Type B pancreatic cell (in vitro differentiated cells): ENCODE measurements at regions not wholly inside any gene's neighbourhood (a gene's known extent, or its start where the extent isn't known, plus 50 kb on each side); places are given as distances from the start of the nearest gene placed in this dataset.

ENCODE experiments used
- DNase-seq: peaks from one replicate; pipeline ENCODE4 v3.0.0; 2021; ENCODE audit warnings: mixed read lengths; ENCODE audit not compliant: unreplicated experiment; ENCODE audit errors: extremely low spot score
- H3K27ac Mint-ChIP-seq: 2 replicates; pipeline ENCODE4 v1.8.0; 2021; ENCODE audit warnings: mild to moderate bottlenecking, mixed read lengths
- H3K27me3 Mint-ChIP-seq: 2 replicates; pipeline ENCODE4 v1.8.0; 2021; ENCODE audit warnings: mixed read lengths
- H3K36me3 Mint-ChIP-seq: 2 replicates; pipeline ENCODE4 v1.8.0; 2021; ENCODE audit warnings: mixed read lengths
- H3K4me1 Mint-ChIP-seq: one replicate; pipeline ENCODE4 v1.8.0; 2021; ENCODE audit warnings: mixed read lengths; ENCODE audit not compliant: unreplicated experiment
- H3K4me3 Mint-ChIP-seq: 2 replicates; pipeline ENCODE4 v1.8.0; 2021; ENCODE audit warnings: mild to moderate bottlenecking, mixed read lengths
- H3K9me3 Mint-ChIP-seq: 2 replicates; pipeline ENCODE4 v1.8.0; 2021; ENCODE audit warnings: mixed read lengths
- CTCF ChIP-seq: fragments of 200-600 bp; sonication (generic); conservative IDR thresholded peaks from 2 replicates; pipeline ENCODE4 v1.5.0; 2021; ENCODE audit warnings: antibody characterized with exemption, mild to moderate bottlenecking

DNA sequence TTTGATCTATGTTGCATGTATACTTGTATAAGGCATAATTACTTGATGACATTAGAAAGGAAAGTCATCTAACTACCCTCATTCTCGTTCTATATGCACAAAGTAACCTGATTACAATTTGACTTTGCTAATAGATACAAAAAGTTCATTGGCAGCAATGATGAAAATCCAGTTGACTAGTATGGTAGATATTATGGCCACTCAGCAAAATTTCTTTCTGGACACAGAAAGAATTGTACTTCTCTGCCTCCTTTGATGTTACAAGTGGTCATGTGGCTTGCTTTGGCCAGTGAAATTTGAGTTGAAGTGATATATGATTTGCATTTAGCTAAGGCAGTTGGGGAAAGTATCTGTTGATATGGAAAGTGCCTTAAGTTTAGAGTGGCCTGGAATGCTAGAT is 723.7 kb upstream of the ARRDC3 start:
- TF ChIP-seq CTCF = no peak
- H3K27me3 Mint-ChIP-seq = no peaks in the 10 kb centered on the region
- DNase-seq = no peak
- H3K36me3 Mint-ChIP-seq = no peaks in the 10 kb centered on the region
- H3K9me3 Mint-ChIP-seq = no peaks in the 10 kb centered on the region
- no peaks in the 10 kb centered on the region for H3K4me1 Mint-ChIP-seq
- no peak overlapping the region for H3K4me3 Mint-ChIP-seq
- no peak overlapping the region for H3K27ac Mint-ChIP-seq

- no peak overlapping the region for H3K4me3 Mint-ChIP-seq
- TF ChIP-seq CTCF = no peak
- DNase-seq = no peak
Observed at GRCh38 chr5:92104126-92104525, 721.0 kb upstream of the ARRDC3 start.

GRCh38 chr5:92102313-92102712 is 719.2 kb upstream of the ARRDC3 start:
- Mint-ChIP-seq H3K27me3 (no peaks in the 10 kb centered on the region), H3K4me1 (no peaks in the 10 kb centered on the region), H3K36me3 (no peaks in the 10 kb centered on the region), H3K9me3 (no peaks in the 10 kb centered on the region), H3K27ac (no peak overlapping the region), H3K4me3 (no peak overlapping the region)
- no peak for DNase-seq
- no peak for TF ChIP-seq CTCF

More at GRCh38 chr5:92104126-92104525, 721.0 kb upstream of the ARRDC3 start:
- Mint-ChIP-seq H3K36me3 (no peaks in the 10 kb centered on the region), H3K27ac (no peak overlapping the region), H3K27me3 (no peaks in the 10 kb centered on the region), H3K9me3 (no peaks in the 10 kb centered on the region), H3K4me1 (no peaks in the 10 kb centered on the region)

GRCh38 chr5:92092239-92092638 is 709.1 kb upstream of the ARRDC3 start:
- Mint-ChIP-seq H3K36me3 (no peaks in the 10 kb centered on the region), H3K4me3 (no peak overlapping the region), H3K9me3 (no peaks in the 10 kb centered on the region), H3K4me1 (no peaks in the 10 kb centered on the region), H3K27ac (no peak overlapping the region), H3K27me3 (no peaks in the 10 kb centered on the region)
- no peak for DNase-seq
- TF ChIP-seq CTCF = no peak

GRCh38 chr5:92086059-92086811 is 703.1 kb upstream of the ARRDC3 start:
- Mint-ChIP-seq H3K4me3 (no peak overlapping the region), H3K27me3 (no peaks in the 10 kb centered on the region), H3K36me3 (no peaks in the 10 kb centered on the region), H3K9me3 (no peaks in the 10 kb centered on the region), H3K4me1 (peaks cover 6% of the 10 kb centered on the region), H3K27ac (no peak overlapping the region)
- DNase-seq = no peak
- TF ChIP-seq CTCF = no peak
